Activated CD4-positive, alpha-beta T cell treated with anti-CD3 and anti-CD28 coated beads for 36 hours (primary cell): ENCODE measurements at regions not wholly inside any gene's neighbourhood (a gene's known extent, or its start where the extent isn't known, plus 50 kb on each side); places are given as distances from the start of the nearest gene placed in this dataset.

Source experiments
- ATAC-seq: fragments of 200-7000 bp; cut with Tn5 transposase; one replicate; pipeline ENCODE4 v1.10.0; 2021; ENCODE audit warnings: mild to moderate bottlenecking, moderate library complexity
- CTCF ChIA-PET: fragments of 350-600 bp; sonication (Branson Sonifier 250); formaldehyde crosslinking; loops from one replicate; lab custom pipeline; 2021; ENCODE audit warnings: antibody characterized with exemption; lab: Charles Lee
- POLR2A ChIA-PET: fragments of 350-600 bp; sonication (Branson Sonifier 250); formaldehyde crosslinking; loops from one replicate; lab custom pipeline; 2021; ENCODE audit warnings: antibody characterized with exemption, inconsistent platforms; lab: Charles Lee
- DNase-seq: peaks from one replicate; pipeline ENCODE4 v3.0.0-alpha.2; 2020
- H3K27ac Mint-ChIP-seq: one replicate; pipeline ENCODE4 v1.8.0; 2021; ENCODE audit warnings: mixed read lengths
- H3K27me3 Mint-ChIP-seq: one replicate; pipeline ENCODE4 v1.8.0; 2021; ENCODE audit warnings: mixed read lengths
- H3K36me3 Mint-ChIP-seq: one replicate; pipeline ENCODE4 v1.8.0; 2021; ENCODE audit warnings: low read depth, mixed read lengths
- H3K4me1 Mint-ChIP-seq: one replicate; pipeline ENCODE4 v1.8.0; 2021; ENCODE audit warnings: mixed read lengths
- H3K4me3 Mint-ChIP-seq: one replicate; pipeline ENCODE4 v1.8.0; 2021; ENCODE audit warnings: mild to moderate bottlenecking, moderate library complexity, mixed read lengths
- H3K9me3 Mint-ChIP-seq: one replicate; pipeline ENCODE4 v1.8.0; 2021; ENCODE audit warnings: low read depth, mixed read lengths
- intact Hi-C, 2 experiments: fragments of 100-400 bp; cut with DNase I in 1 of 2; cut with micrococcal nuclease in 1 of 2; formaldehyde crosslinking; loops; one replicate each; pipeline versions ENCODE4 v1.14.2 to v1.15.1; 2022 to 2024; cut with DNase I, micrococcal nuclease

GRCh38 chr6:147648916-147649315, 140.4 kb downstream of the SAMD5 start:
- no peak overlapping the region for H3K4me3 Mint-ChIP-seq
- no peak for DNase-seq
- H3K4me1 Mint-ChIP-seq = no peaks in the 10 kb centered on the region
- no peak overlapping the region for H3K27ac Mint-ChIP-seq
- intact Hi-C loops = no loop called here
- no peaks in the 10 kb centered on the region for H3K36me3 Mint-ChIP-seq
- peaks cover 2% of the 10 kb centered on the region for H3K27me3 Mint-ChIP-seq
- ChIA-PET CTCF (interaction anchor here (1.2 kb wide), 1 partner anchor 21 kb away, joined by 3 read pairs; no protein-coding TSS in a partner anchor), POLR2A (no interaction called here)
- H3K9me3 Mint-ChIP-seq = no peaks in the 10 kb centered on the region
- ATAC-seq = no peak

GRCh38 chr6:147651249-147652063, 143.0 kb downstream of the SAMD5 start:
- H3K4me1 Mint-ChIP-seq = no peaks in the 10 kb centered on the region
- ATAC-seq = no peak
- POLR2A ChIA-PET = no interaction called here
- H3K27ac Mint-ChIP-seq = no peak overlapping the region
- no peaks in the 10 kb centered on the region for H3K27me3 Mint-ChIP-seq
- intact Hi-C loops = no loop called here
- CTCF ChIA-PET = no interaction called here
- no peak overlapping the region for H3K4me3 Mint-ChIP-seq
- H3K36me3 Mint-ChIP-seq = no peaks in the 10 kb centered on the region
- no peaks in the 10 kb centered on the region for H3K9me3 Mint-ChIP-seq
- DNase-seq = no peak

- Mint-ChIP-seq H3K4me1 (no peaks in the 10 kb centered on the region), H3K4me3 (no peak overlapping the region), H3K9me3 (no peaks in the 10 kb centered on the region), H3K27me3 (no peaks in the 10 kb centered on the region), H3K27ac (no peak overlapping the region), H3K36me3 (no peaks in the 10 kb centered on the region)
- intact Hi-C loops = no loop called here
- ChIA-PET POLR2A (no interaction called here), CTCF (no interaction called here)
- no peak for ATAC-seq
- no peak for DNase-seq
Measured at GRCh38 chr6:147653631-147654030, 145.1 kb downstream of the SAMD5 start.

- Mint-ChIP-seq H3K4me3 (no peak overlapping the region), H3K4me1 (no peaks in the 10 kb centered on the region), H3K27ac (no peak overlapping the region), H3K27me3 (no peaks in the 10 kb centered on the region), H3K9me3 (no peaks in the 10 kb centered on the region), H3K36me3 (no peaks in the 10 kb centered on the region)
- DNase-seq (no peak), ATAC-seq (no peak)
- intact Hi-C loops = no loop called here
- POLR2A ChIA-PET = no interaction called here
- CTCF ChIA-PET = no interaction called here
Measured at GRCh38 chr6:147654103-147654845, 145.8 kb downstream of the SAMD5 start.

GRCh38 chr6:147660334-147661311, 152.1 kb downstream of the SAMD5 start:
- ATAC-seq = no peak
- H3K27ac Mint-ChIP-seq = no peak overlapping the region
- CTCF ChIA-PET = no interaction called here
- intact Hi-C loops = no loop called here
- no peak for DNase-seq
- H3K36me3 Mint-ChIP-seq = no peaks in the 10 kb centered on the region
- peaks cover 1% of the 10 kb centered on the region for H3K27me3 Mint-ChIP-seq
- POLR2A ChIA-PET = no interaction called here
- no peaks in the 10 kb centered on the region for H3K4me1 Mint-ChIP-seq
- no peaks in the 10 kb centered on the region for H3K9me3 Mint-ChIP-seq
- no peak overlapping the region for H3K4me3 Mint-ChIP-seq

- H3K27ac Mint-ChIP-seq = no peak overlapping the region
- no peaks in the 10 kb centered on the region for H3K4me1 Mint-ChIP-seq
- POLR2A ChIA-PET = no interaction called here
- H3K4me3 Mint-ChIP-seq = no peak overlapping the region
- peaks cover 1% of the 10 kb centered on the region for H3K27me3 Mint-ChIP-seq
- intact Hi-C loops = no loop called here
- no peak for DNase-seq
- H3K9me3 Mint-ChIP-seq = no peaks in the 10 kb centered on the region
- CTCF ChIA-PET = no interaction called here
- ATAC-seq = no peak
- no peaks in the 10 kb centered on the region for H3K36me3 Mint-ChIP-seq
Measured at GRCh38 chr6:147662646-147663045, 154.2 kb downstream of the SAMD5 start.

GRCh38 chr6:147664092-147664491, 155.6 kb downstream of the SAMD5 start:
- ChIA-PET CTCF (no interaction called here), POLR2A (no interaction called here)
- Mint-ChIP-seq H3K4me3 (no peak overlapping the region), H3K36me3 (no peaks in the 10 kb centered on the region), H3K4me1 (no peaks in the 10 kb centered on the region), H3K9me3 (no peaks in the 10 kb centered on the region), H3K27me3 (peaks cover 1% of the 10 kb centered on the region), H3K27ac (no peak overlapping the region)
- ATAC-seq (no peak), DNase-seq (no peak)
- intact Hi-C loops = no loop called here

- DNase-seq (no peak), ATAC-seq (no peak)
- CTCF ChIA-PET = no interaction called here
- H3K4me1 Mint-ChIP-seq = no peaks in the 10 kb centered on the region
- H3K27ac Mint-ChIP-seq = no peak overlapping the region
- H3K27me3 Mint-ChIP-seq = peaks cover 1% of the 10 kb centered on the region
- no peaks in the 10 kb centered on the region for H3K9me3 Mint-ChIP-seq
- H3K36me3 Mint-ChIP-seq = no peaks in the 10 kb centered on the region
- no peak overlapping the region for H3K4me3 Mint-ChIP-seq
- intact Hi-C loops = no loop called here
- POLR2A ChIA-PET = no interaction called here
Measured at GRCh38 chr6:147666255-147666654, 157.8 kb downstream of the SAMD5 start.

DNA sequence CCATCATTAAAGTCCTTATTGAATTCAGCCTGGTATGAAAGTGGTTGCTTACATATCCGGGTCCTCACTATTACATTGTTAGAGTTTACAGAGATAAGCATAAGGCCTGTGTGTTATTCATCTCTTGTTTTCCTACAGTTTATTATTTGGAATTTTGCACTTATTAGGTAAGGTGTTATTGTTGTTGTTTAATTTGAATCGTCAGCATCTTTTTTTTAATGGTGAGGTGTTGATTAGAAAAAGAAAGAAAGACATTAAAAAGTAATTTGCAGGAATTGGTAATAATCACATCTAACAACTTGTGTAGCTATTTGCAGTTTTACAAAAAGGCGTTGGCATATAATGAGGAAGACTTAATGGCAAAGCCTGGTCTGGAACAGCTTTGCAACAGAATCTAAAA, 158.6 kb downstream of the SAMD5 start:
- no peaks in the 10 kb centered on the region for H3K36me3 Mint-ChIP-seq
- no peaks in the 10 kb centered on the region for H3K9me3 Mint-ChIP-seq
- DNase-seq (no peak), ATAC-seq (no peak)
- intact Hi-C loops = no loop called here
- H3K27me3 Mint-ChIP-seq = peaks cover 1% of the 10 kb centered on the region
- POLR2A ChIA-PET = no interaction called here
- H3K4me3 Mint-ChIP-seq = no peak overlapping the region
- H3K4me1 Mint-ChIP-seq = no peaks in the 10 kb centered on the region
- no peak overlapping the region for H3K27ac Mint-ChIP-seq
- CTCF ChIA-PET = no interaction called here

GRCh38 chr6:147674099-147674498, 165.6 kb downstream of the SAMD5 start:
- POLR2A ChIA-PET = no interaction called here
- ATAC-seq (no peak), DNase-seq (no peak)
- H3K4me1 Mint-ChIP-seq = no peaks in the 10 kb centered on the region
- H3K9me3 Mint-ChIP-seq = no peaks in the 10 kb centered on the region
- H3K27ac Mint-ChIP-seq = no peak overlapping the region
- H3K36me3 Mint-ChIP-seq = no peaks in the 10 kb centered on the region
- no peak overlapping the region for H3K4me3 Mint-ChIP-seq
- CTCF ChIA-PET = no interaction called here
- peaks cover 5% of the 10 kb centered on the region for H3K27me3 Mint-ChIP-seq
- intact Hi-C loops = no loop called here

DNA sequence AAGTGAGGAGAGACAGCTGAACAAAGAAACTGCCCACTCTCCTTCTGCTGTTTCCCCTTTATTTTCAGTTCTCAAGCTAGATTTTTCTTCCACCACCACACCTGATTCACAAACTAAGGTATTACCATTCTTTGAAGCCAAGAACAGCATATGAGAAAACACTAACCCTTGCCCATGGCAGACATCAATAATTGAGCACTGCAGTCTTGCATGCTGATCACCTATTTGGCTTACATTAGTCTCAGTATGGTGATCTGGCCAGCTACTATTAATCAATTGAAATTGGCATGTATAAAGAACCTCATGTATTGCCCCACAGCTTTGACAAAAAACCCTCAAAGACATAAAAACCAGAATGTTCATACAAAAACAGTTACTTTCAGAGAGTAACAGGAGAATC, 166.3 kb downstream of the SAMD5 start:
- ChIA-PET CTCF (no interaction called here), POLR2A (no interaction called here)
- Mint-ChIP-seq H3K36me3 (no peaks in the 10 kb centered on the region), H3K4me1 (no peaks in the 10 kb centered on the region), H3K9me3 (no peaks in the 10 kb centered on the region), H3K4me3 (no peak overlapping the region), H3K27ac (no peak overlapping the region), H3K27me3 (peaks cover 5% of the 10 kb centered on the region)
- intact Hi-C loops = no loop called here
- DNase-seq (no peak), ATAC-seq (no peak)
